Progenitor cell of endocrine pancreas (in vitro differentiated cells): ENCODE measurements at regions not wholly inside any gene's neighbourhood (a gene's known extent, or its start where the extent isn't known, plus 50 kb on each side); places are given as distances from the start of the nearest gene placed in this dataset.

ENCODE experiments used
- DNase-seq: peaks from one replicate; pipeline ENCODE4 v3.0.0; 2021; ENCODE audit warnings: low spot score; ENCODE audit not compliant: unreplicated experiment
- H3K27ac Mint-ChIP-seq: 2 replicates; pipeline ENCODE4 v1.8.0; 2021; ENCODE audit warnings: mild to moderate bottlenecking, moderate library complexity, mixed read lengths
- H3K27me3 Mint-ChIP-seq: 2 replicates; pipeline ENCODE4 v1.8.0; 2021; ENCODE audit warnings: mixed read lengths
- H3K36me3 Mint-ChIP-seq: 2 replicates; pipeline ENCODE4 v1.8.0; 2022; ENCODE audit warnings: mixed read lengths; ENCODE audit not compliant: insufficient read depth
- H3K4me1 Mint-ChIP-seq: 2 replicates; pipeline ENCODE4 v1.8.0; 2021; ENCODE audit warnings: low read depth, mixed read lengths
- H3K4me3 Mint-ChIP-seq: 2 replicates; pipeline ENCODE4 v1.8.0; 2021; ENCODE audit warnings: low read depth, mild to moderate bottlenecking, moderate library complexity, mixed read lengths
- H3K9me3 Mint-ChIP-seq: 2 replicates; pipeline ENCODE4 v1.8.0; 2021; ENCODE audit warnings: low read depth, mixed read lengths
- TF ChIP-seq, protein P1 (sequence below): fragments of 200-600 bp; sonication (generic); IDR thresholded peaks from one replicate; pipeline ENCODE4 v1.5.0; 2021; ENCODE audit warnings: antibody characterized with exemption, mild to moderate bottlenecking; ENCODE audit not compliant: unreplicated experiment

DNA sequence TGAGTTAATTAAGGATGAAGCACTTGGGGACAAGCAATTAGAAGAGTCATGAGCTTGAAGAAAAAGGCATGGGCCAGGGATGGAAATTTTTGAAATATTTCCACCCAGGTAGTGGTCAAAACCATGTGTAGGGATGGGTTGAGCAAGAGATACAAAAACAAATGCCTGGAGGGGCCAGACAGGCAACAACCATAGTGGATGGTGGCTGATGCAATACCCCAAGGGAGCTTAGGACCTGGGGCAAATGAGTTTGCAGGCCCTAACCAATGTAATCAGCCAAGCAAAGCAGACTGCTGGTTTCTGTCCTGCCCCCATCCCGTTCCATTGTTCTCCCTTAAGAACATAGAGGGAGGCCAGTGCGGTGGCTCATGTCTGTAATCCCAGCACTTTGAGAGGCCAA, 119.1 kb upstream of the FGGY start:
- no peaks in the 10 kb centered on the region for H3K4me1 Mint-ChIP-seq
- H3K9me3 Mint-ChIP-seq, result peaks cover 14% of the 10 kb centered on the region
- DNase-seq, result no peak
- TF ChIP-seq, protein P1, sequence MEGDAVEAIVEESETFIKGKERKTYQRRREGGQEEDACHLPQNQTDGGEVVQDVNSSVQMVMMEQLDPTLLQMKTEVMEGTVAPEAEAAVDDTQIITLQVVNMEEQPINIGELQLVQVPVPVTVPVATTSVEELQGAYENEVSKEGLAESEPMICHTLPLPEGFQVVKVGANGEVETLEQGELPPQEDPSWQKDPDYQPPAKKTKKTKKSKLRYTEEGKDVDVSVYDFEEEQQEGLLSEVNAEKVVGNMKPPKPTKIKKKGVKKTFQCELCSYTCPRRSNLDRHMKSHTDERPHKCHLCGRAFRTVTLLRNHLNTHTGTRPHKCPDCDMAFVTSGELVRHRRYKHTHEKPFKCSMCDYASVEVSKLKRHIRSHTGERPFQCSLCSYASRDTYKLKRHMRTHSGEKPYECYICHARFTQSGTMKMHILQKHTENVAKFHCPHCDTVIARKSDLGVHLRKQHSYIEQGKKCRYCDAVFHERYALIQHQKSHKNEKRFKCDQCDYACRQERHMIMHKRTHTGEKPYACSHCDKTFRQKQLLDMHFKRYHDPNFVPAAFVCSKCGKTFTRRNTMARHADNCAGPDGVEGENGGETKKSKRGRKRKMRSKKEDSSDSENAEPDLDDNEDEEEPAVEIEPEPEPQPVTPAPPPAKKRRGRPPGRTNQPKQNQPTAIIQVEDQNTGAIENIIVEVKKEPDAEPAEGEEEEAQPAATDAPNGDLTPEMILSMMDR, result no peak
- H3K27me3 Mint-ChIP-seq, result no peaks in the 10 kb centered on the region
- no peak overlapping the region for H3K27ac Mint-ChIP-seq
- H3K4me3 Mint-ChIP-seq, result no peak overlapping the region
- peaks cover 1% of the 10 kb centered on the region for H3K36me3 Mint-ChIP-seq

GRCh38 chr1:59178339-59179187, 118.3 kb upstream of the FGGY start:
- Mint-ChIP-seq H3K9me3 (peaks cover 14% of the 10 kb centered on the region), H3K27ac (no peak overlapping the region), H3K27me3 (no peaks in the 10 kb centered on the region), H3K4me3 (no peak overlapping the region), H3K36me3 (peaks cover 1% of the 10 kb centered on the region), H3K4me1 (no peaks in the 10 kb centered on the region)
- TF ChIP-seq, protein P1, result no peak
- DNase-seq, result no peak

- TF ChIP-seq, protein P1, result no peak
- H3K9me3 Mint-ChIP-seq, result peaks cover 14% of the 10 kb centered on the region
- no peak overlapping the region for H3K27ac Mint-ChIP-seq
- no peaks in the 10 kb centered on the region for H3K27me3 Mint-ChIP-seq
- no peaks in the 10 kb centered on the region for H3K4me1 Mint-ChIP-seq
- H3K36me3 Mint-ChIP-seq, result peaks cover 1% of the 10 kb centered on the region
- no peak overlapping the region for H3K4me3 Mint-ChIP-seq
- DNase-seq, result no peak
Observed at GRCh38 chr1:59179673-59180072, 117.2 kb upstream of the FGGY start.

- H3K4me1 Mint-ChIP-seq, result no peaks in the 10 kb centered on the region
- peaks cover 14% of the 10 kb centered on the region for H3K9me3 Mint-ChIP-seq
- DNase-seq, result no peak
- no peak overlapping the region for H3K4me3 Mint-ChIP-seq
- no peaks in the 10 kb centered on the region for H3K27me3 Mint-ChIP-seq
- TF ChIP-seq, protein P1, result no peak
- H3K27ac Mint-ChIP-seq, result no peak overlapping the region
- H3K36me3 Mint-ChIP-seq, result peaks cover 1% of the 10 kb centered on the region
Observed at GRCh38 chr1:59180735-59181134, 116.2 kb upstream of the FGGY start.

DNA sequence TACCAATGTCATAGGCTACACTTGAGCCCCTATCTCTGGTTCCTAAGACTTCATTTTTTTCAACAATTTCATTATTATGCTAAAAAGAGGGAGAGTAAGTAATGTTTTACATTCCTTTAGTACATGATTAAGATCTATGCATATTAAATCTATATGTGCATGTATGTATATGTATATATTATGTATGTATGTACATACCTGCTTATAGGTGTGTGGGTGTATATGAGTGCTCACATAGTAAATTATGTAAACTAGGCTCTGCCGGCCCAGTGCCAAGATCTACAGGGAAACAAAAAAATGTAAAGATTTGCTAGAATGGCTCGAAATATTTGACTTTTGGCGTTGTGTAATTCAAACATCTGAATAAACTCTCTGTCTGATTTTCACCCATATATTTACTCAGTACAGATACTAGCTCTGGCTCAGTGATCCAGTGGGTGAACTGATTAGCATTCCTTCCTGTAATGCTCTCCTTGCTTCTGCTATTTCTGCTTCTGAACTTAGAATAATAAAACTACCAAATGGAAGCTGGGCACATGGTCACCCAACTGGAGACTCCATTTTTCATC, 113.1 kb upstream of the FGGY start:
- DNase-seq, result no peak
- Mint-ChIP-seq H3K4me1 (no peaks in the 10 kb centered on the region), H3K4me3 (no peak overlapping the region), H3K36me3 (no peaks in the 10 kb centered on the region), H3K9me3 (no peaks in the 10 kb centered on the region), H3K27ac (no peak overlapping the region), H3K27me3 (no peaks in the 10 kb centered on the region)
- TF ChIP-seq, protein P1, result no peak
